HG02943 (cell line): ENCODE measurements at regions not wholly inside any gene's neighbourhood (a gene's known extent, or its start where the extent isn't known, plus 50 kb on each side); places are given as distances from the start of the nearest gene placed in this dataset.

Experiments
- ATAC-seq: cut with Tn5 transposase; IDR thresholded peaks from one replicate; pipeline ENCODE4 v1.9.1; 2021; ENCODE audit warnings: mild to moderate bottlenecking, low read depth, moderate library complexity; ENCODE audit not compliant: unreplicated experiment

GRCh38 chr22:48843640-48844039 is 984.0 kb downstream of the BRD1 start:
- no peak for ATAC-seq

DNA sequence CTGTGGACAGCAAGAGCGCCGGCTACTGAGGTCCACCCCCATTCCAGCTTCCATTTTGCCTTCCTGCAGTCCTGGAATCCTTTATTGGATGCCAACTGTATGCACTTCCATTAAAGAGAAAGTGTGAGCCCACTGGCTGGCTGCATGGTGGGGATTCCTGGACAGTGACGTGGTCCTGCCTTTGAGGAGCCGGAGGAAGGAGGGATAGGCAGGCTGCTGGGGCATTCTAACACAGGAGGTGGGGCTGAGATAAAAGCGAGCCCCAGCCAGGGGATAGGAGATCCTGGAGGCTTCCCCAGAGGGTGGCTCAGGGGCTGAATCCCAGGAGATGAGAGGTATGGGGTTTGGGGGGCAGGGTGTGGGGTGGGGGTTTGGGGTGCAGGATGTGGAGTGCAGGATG is 984.7 kb downstream of the BRD1 start:
- no peak for ATAC-seq

GRCh38 chr22:48842583-48842945 is 985.1 kb downstream of the BRD1 start:
- ATAC-seq: no peak

DNA sequence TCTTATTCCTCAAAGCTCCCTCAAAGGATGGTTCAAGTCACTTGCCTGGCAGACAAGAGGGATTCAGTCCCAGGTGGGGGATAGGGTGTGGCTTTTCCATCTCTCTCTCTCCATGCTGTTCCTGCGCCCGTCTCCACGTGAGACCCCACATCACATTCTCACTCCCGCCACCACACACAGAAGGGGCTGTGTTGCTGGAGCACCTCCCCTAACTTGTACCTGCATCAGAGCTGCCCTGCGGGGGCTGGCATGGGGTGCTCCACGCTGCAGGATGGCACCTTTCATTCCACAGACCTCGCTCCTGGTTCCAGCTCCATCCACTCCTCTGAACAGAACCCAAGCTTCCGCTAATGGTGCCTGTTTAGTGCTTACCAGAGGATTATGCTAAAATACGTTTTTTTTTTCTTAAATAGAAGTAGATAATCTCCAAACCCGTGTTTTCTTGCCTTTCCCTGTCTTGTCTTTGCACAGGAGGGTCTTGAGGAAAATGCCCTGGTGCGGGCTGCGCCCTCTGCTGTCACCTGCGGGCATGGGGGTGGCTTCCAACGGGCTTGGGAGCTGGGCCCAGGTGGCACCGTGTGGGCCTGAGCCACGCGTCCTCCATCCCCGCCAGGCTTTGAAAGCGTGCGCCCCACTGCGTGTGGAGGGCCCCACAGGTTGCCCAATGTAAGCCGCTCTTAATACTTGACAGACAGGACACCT is 985.6 kb downstream of the BRD1 start:
- ATAC-seq: no peak

DNA sequence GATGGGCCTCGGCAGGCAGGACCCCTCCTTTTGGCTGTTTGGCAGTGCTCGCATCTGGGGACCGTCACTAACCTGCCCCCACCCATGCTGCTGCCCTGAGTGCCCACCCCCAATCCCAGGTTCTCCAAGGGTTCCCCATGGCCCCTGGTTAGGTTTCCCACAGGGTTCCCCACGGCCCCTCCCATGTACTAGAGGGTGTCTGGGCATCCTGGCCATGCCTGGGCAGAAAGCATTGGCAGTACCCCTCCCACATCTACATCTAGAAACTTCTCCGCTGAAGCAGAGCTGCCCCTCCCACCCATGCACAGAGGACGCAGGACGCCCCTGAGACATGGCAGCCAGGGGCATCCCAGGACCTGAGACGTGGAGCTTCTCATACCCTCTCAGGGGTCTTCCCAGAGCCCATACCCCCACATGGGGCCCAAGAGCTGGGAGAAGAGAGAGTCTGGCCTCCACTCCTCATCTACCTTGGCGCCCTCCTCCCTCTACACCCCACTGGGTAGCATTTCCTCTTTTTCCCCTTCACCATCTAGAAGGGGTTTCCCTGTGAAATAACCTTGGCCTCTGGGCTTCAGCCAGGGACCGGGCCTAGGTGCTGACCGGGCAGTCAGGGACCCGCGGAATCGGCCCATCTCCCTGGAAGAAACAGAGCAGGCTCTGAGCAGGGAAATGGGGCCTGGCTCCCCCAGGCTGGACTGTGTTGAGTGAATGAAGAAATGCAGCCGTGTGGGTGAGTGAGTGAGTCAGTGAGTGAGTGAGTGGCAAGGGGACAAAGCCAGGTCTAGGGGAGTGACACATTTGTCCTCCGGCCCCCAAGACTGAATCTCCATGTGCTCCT is 987.3 kb downstream of the BRD1 start:
- ATAC-seq: no peak

- ATAC-seq: no peak
Observed at GRCh38 chr22:48838846-48839730, 988.6 kb downstream of the BRD1 start.

GRCh38 chr22:48838376-48838775 is 989.3 kb downstream of the BRD1 start:
- ATAC-seq: no peak

DNA sequence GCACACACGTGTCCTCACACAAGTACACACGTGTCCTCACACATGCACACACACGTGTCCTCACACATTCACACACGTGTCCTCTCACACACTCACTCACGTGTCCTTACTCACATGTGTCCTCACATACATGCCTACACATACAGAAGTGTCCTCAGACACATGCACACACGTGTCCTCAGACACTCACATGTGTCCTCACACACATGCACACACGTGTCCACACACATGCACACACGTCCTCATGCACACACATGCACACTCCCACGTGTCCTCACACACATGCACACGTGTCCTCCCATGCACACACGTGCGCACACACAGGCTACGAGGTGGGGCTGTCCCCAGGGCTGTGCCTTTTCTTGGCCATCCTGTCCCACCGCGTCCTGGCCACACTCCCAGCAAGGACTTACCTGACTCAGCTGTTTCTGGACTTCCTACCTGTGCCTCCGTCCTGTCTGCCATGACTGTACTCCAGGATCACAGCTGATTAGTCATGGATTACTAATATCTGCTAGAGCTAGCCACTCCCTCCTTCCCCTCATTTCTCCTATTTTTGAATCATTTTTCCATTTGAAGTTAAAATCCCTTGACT is 990.2 kb downstream of the BRD1 start:
- ATAC-seq: no peak

DNA sequence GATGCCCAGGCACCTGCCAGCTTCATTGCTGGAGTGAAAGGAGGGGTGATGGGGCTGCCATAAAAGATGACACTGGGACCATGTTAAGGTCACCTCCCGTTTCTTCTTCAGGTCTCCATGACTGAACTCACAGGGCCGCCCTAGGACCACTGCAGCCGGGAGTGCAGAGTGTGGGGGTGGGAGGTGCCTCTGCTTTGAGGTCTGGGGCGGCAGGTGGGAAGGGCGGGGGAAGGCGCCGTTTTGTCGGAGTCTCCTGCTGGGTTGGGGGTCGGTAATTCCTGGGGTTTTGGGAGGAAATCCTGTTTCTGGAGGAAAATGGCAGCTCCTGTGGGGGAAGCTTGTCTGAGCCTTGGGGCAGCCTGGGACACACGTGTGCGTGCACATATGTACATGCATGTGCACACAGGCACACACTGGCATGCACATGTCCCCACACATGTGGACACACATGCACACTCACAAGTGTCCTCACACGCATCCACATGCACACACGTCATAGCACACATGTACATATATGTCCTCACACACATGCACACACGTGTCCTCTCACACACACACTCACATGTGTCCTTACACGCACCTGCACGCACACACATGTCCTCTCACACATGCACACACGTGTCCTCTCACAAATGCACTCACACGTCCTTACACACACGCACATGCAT is 990.9 kb downstream of the BRD1 start:
- no peak for ATAC-seq

DNA sequence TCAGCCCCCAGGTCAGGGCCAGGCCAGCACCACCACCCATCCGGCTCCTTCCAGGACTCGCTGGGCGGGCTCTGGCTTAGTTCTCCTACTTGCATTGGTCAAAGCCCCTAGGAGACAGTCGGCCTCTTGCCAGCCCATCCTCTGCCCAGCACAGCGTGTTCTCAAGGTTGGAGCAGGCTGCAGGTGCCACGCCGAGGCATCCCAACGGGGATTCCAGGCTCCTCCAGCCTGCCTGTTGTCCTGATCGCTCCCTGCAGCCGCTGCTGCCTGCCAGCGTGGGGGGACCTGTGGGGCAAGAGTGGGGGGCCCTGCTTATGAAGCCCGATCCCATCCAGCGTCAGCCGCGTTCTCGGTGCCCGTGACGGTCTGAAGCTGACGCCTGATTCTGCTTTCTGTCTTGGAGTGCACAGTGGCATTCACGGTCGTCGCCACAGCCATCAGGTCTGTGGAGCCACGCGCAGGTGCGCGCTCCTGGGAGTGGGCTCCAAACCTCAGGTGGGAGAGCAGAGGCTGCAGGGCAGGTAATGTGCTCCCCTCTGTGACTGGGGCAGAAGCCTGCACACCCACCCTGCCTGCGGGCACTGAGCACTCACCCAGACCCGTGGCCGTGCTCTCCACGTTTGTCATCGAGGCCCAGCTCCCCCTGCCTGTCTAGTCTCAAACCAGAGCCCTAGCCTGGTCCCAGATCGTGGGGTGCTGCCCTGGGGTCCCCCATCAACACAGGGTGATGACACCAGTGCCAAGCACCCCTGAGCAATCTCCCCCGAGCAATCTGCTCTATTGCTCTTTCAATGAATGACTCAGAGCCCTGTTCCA is 991.6 kb downstream of the BRD1 start:
- ATAC-seq: no peak

DNA sequence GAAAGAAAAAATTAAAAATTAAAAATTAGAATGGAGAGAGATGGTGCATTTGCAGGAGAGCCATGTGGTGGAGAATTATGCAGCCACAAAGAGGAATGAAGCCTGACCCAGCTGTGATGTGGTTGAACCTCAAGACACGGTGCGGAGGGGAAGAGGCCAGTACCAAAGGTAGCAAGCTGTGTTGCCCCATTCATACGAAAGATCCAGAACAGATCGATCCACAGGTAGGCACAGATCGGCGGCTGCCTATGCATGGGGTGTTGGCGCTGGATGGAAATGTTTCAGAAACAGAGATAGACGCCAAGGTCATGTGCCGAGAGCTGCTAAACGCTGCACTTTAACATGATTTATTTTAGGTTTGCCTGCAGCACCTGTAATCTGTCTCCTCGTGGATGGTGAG is 992.3 kb downstream of the BRD1 start:
- ATAC-seq: no peak

DNA sequence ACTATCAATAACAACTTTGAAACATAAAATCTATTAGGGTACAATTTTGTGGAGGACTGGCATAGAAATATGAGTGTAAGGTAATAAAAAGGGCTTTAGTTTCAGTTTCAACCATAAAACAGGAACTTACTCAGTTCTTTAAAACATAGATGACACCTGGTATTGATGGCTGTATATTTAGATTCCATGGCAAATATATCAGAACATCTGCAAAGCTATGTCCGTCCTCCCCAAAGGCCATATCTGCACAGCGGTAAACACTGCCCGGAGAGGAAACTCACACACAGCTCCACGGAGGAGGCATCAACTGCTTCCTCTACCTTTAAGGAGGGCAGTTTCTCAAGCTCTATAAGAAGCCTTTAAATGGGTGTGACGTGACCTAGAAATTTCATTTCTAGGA is 993.3 kb downstream of the BRD1 start:
- no peak for ATAC-seq

GRCh38 chr22:48832592-48832991 is 995.1 kb downstream of the BRD1 start:
- no peak for ATAC-seq

- ATAC-seq: no peak
Observed at GRCh38 chr22:48829908-48830307, 997.8 kb downstream of the BRD1 start.

DNA sequence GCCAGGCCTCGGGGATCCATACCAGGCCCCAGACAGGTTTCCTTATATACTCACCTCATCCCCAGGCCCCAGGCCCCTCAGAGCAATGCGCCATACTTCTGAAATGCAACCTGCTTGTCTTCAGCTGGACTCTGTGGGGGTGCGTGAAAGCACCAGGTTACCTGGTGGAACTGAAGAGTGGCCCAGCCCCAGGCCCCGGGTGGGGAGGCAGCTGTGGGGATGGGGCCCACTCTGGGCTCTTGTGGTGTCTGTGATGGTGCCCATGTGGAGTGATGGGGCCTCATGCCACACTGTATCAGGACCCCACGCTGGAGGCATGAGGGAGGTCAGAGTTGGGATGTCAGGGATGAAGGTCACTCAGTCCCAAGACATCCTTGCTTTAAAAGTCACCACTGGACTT is 999.0 kb downstream of the BRD1 start:
- ATAC-seq: no peak

DNA sequence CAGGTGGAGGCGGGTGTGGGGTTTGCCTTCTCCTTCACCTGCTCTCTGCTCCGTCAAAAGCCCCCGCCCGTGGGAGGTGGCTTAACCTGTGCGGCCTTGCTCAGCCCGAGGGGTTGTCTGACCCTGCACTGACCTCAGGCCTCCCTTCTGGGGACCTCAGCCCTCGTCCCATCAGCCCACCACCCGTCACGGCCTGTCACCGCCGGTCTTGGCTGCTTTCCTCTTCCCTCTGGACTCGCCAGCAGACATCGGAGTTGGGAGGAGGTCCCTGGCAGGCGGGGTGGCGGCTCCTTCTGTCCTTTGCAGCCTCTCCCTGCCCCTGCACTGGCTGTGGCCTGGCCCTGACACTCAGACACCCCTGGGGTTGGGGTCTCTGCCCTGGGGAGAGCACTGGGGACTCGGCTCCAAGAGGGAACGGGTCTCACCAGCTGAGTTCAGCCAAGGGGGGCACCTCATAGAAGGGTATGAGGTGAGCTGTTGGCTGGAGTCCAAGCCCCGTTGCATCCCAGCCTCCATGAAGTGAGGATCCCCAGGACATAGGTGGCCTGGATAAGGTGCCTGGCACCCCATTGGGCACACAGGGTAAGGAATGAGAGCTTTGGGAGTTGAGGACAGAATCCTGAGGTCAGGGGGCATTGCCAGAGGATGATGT is 999.6 kb downstream of the BRD1 start:
- no peak for ATAC-seq

GRCh38 chr22:48827268-48827846 is 1000.3 kb downstream of the BRD1 start:
- ATAC-seq: no peak

- ATAC-seq: no peak
Observed at GRCh38 chr22:48826546-48826945, 1001.1 kb downstream of the BRD1 start.
